ENCODE measurements at regions not wholly inside any gene's neighbourhood (a gene's known extent, or its start where the extent isn't known, plus 50 kb on each side); places are given as distances from the start of the nearest gene placed in this dataset.

- no peak for TF ChIP-seq CTCF (IDR thresholded peaks at IDR 0.05; ENCODE audit: low read depth, low read length)
- TF ChIP-seq EZH2phosphoT487 (IDR thresholded peaks at IDR 0.05; ENCODE audit: low read depth) = no peak
These were observed 379.9 kb upstream of the IRAK1BP1 start for GRCh38 chr6:78487401-78487800.
